ENCODE measurements at regions not wholly inside any gene's neighbourhood (a gene's known extent, or its start where the extent isn't known, plus 50 kb on each side); places are given as distances from the start of the nearest gene placed in this dataset.
A peak's percentile ranks its signal among the peaks of the same experiment; 100 is the strongest.

DNA sequence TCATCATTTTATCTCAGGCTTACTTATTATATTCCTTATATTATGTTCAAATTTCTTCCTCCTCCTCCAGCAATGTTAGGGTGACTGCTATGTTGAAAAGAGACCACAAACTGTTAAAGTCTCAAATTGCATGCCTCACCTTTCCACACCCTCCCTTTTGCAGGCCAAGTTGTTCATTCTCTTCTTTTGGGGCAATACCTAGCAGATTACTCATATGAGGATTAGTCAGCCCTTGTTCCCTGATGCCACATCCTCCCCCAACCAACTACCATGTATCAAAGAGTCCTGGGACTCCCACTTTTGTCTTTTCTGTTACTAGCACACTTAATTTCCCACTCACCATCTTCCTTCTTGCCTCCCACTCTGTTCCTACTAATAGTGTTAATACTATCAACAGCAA lies 434.7 kb downstream of the BCKDHB start:
- Mint-ChIP-seq H3K4me3 (peak overlapping the region; percentile 41; the same call in 1 of the 2 replicates), H3K4me1 (ENCODE audit: low read depth) (peaks cover 89% of the 10 kb centered on the region), H3K27ac (peak overlapping the region; percentile 73), H3K27me3 (ENCODE audit: insufficient read depth) (no peaks in the 10 kb centered on the region), H3K36me3 (ENCODE audit: low read depth) (peaks cover 23% of the 10 kb centered on the region), H3K9me3 (peaks cover 5% of the 10 kb centered on the region; the same call in 1 of the 2 replicates)
- TF ChIP-seq, protein P1, sequence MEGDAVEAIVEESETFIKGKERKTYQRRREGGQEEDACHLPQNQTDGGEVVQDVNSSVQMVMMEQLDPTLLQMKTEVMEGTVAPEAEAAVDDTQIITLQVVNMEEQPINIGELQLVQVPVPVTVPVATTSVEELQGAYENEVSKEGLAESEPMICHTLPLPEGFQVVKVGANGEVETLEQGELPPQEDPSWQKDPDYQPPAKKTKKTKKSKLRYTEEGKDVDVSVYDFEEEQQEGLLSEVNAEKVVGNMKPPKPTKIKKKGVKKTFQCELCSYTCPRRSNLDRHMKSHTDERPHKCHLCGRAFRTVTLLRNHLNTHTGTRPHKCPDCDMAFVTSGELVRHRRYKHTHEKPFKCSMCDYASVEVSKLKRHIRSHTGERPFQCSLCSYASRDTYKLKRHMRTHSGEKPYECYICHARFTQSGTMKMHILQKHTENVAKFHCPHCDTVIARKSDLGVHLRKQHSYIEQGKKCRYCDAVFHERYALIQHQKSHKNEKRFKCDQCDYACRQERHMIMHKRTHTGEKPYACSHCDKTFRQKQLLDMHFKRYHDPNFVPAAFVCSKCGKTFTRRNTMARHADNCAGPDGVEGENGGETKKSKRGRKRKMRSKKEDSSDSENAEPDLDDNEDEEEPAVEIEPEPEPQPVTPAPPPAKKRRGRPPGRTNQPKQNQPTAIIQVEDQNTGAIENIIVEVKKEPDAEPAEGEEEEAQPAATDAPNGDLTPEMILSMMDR (IDR thresholded peaks at IDR 0.05) = no peak
- peak; percentile 75 for DNase-seq

DNA sequence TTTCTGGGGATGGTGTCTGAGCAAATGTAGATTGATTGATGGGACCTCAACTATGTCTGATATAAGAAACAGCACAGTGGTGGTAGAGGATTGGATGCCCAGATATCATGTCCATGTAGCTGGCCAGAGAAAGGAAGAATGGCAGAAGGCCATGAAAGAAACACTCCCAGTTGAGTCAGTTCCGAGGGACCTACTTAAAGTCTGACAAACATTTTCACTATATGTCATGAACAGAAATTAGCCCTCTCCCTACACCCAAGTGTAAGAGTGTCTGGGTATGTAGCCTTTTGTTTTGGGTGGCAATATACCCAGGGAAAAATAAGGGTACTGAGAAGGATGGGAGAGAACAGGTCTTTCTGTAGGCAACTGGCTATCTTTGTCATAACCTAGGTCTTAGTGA lies 434.2 kb downstream of the BCKDHB start:
- H3K27me3 Mint-ChIP-seq (ENCODE audit: insufficient read depth) = no peaks in the 10 kb centered on the region
- peaks cover 10% of the 10 kb centered on the region for H3K9me3 Mint-ChIP-seq
- H3K4me3 Mint-ChIP-seq = peak overlapping the region; percentile 41; the same call in 1 of the 2 replicates
- peaks cover 27% of the 10 kb centered on the region for H3K36me3 Mint-ChIP-seq (ENCODE audit: low read depth)
- TF ChIP-seq, protein P1 (IDR thresholded peaks at IDR 0.05) = no peak
- peaks cover 89% of the 10 kb centered on the region for H3K4me1 Mint-ChIP-seq (ENCODE audit: low read depth)
- peak; percentile 18 for DNase-seq
- H3K27ac Mint-ChIP-seq = peak overlapping the region; percentile 73

DNA sequence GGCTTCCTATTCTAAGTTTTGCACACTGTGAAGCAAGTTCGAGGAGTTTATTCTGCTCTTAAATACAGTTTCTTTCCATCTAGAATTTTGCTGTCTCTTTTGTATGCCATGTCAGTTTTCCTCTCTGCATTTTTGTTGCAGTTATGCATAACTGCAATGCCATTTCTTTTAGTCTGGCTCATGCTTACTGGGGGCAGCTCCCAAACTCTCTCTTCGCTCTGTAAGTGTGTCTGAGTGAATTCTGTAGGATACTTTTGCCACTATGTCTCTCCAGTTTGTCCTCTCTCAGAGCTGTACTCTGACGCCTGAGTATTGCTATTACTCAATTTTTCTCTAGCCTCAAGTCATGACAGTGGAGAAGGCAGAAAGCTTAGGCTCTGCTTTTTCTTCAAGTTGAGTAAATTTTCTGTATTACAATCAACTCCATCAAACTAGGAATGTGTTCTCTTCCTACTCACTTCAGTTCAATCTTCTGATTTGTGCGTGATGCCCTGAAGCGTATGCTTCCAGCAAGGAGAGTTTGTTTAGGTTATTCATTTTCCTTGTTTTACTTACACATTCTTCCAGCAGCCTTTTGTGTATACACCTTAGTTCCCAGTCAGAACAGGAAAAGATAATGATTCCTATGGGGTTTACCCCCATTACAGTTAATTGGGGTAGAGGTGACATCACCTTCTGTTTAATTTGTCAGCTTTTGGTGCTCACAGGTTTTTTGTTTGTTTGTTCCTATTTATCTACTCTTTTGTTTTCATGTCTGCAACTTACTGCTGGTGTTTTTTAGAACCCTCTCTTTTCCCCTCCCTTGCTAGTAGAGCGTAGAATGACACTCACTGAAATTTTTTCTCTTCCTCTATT lies 430.9 kb downstream of the BCKDHB start:
- no peaks in the 10 kb centered on the region for H3K27me3 Mint-ChIP-seq (ENCODE audit: insufficient read depth)
- peaks cover 57% of the 10 kb centered on the region for H3K4me1 Mint-ChIP-seq (ENCODE audit: low read depth)
- peaks cover 15% of the 10 kb centered on the region for H3K9me3 Mint-ChIP-seq
- H3K27ac Mint-ChIP-seq = peak overlapping the region; percentile 71
- peaks cover 33% of the 10 kb centered on the region for H3K36me3 Mint-ChIP-seq (ENCODE audit: low read depth)
- no peak overlapping the region for H3K4me3 Mint-ChIP-seq
- TF ChIP-seq, protein P1 (IDR thresholded peaks at IDR 0.05) = no peak
- DNase-seq = no peak

DNA sequence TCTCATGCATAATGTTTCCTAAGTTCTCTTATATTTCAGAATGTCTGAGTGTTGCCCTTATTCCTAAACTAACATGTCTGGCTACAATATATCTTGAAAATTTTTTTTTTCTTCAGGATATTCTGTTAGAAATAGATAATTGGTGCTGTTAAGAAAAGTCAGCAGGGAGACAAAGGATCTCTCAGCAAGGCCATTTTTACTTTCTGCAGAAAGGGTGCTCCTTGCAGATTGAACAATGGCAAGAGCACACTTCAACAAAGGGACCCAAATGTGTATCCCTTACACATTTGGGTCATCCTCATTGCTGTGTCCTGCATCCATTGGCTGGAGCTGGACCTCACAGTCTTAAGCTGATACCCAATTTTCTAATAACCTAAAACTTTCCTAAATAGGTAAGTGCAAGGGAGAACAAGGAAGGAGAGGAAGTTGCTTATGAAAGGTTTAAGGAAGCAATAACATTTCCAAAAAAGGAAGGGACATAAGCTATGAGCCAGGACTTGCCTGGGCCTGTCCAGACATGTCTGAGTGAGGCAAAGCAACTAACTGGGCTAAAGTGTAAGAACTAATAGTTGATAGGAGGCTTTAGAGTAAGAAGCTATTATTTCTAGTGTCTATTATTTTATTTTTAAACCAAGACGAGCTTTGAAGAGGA lies 429.6 kb downstream of the BCKDHB start:
- peaks cover 33% of the 10 kb centered on the region for H3K36me3 Mint-ChIP-seq (ENCODE audit: low read depth)
- no peak for DNase-seq
- no peaks in the 10 kb centered on the region for H3K27me3 Mint-ChIP-seq (ENCODE audit: insufficient read depth)
- peaks cover 15% of the 10 kb centered on the region for H3K9me3 Mint-ChIP-seq
- peak overlapping the region; percentile 71 for H3K27ac Mint-ChIP-seq
- TF ChIP-seq, protein P1 (IDR thresholded peaks at IDR 0.05) = no peak
- peaks cover 53% of the 10 kb centered on the region for H3K4me1 Mint-ChIP-seq (ENCODE audit: low read depth)
- H3K4me3 Mint-ChIP-seq = no peak overlapping the region

DNA sequence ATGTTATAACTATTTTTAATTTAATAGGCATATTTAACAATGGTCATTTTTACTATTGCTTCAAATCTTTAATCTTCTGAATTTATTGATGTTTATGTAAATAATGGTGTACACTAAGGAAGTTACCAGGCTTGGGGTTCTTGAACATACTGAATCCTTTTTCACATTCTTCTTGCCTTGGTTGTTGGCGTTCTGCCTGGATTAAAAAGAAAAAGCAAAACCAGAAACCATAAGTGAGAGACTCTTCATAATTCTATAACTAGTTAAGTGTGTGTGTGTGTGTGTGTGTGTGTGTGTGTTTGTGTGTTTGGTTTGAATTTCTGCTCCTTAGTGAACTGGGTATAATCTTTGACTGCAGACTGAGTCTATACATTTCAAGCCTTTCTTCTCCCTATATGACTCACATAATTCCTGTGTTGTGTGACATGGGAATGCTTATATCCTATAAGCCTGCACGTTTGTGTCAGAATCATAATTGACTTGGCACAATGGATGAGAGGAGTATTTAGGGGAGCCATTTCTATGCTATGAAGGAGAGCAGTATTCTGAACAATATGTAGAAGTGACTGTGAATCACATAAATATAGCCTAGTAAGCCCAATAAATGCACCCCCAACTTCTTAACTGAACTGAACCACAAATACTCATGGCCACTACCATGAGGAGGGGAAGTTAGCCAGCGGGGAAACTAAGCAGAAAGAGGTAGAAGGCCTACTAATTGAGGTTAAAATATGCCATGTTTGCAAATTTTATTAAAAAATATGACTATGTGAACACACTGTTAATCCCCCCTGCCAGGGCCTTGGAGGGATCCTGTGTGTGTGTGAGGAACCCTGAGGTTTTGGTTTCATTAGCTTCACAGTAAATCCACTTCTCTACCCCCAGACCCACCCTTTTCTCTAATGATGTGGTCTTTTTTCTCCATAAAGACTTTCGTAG lies 425.5 kb downstream of the BCKDHB start:
- peaks cover 18% of the 10 kb centered on the region for H3K36me3 Mint-ChIP-seq (ENCODE audit: low read depth)
- no peak for DNase-seq
- H3K27me3 Mint-ChIP-seq (ENCODE audit: insufficient read depth) = no peaks in the 10 kb centered on the region; the same call in 1 of the 2 replicates
- H3K4me1 Mint-ChIP-seq (ENCODE audit: low read depth) = peaks cover 30% of the 10 kb centered on the region
- TF ChIP-seq, protein P1 (IDR thresholded peaks at IDR 0.05) = no peak
- 0 out of 2 replicates have a peak overlapping the region, but pooled peaks have one; percentile 21 for H3K27ac Mint-ChIP-seq
- H3K9me3 Mint-ChIP-seq = peaks cover 15% of the 10 kb centered on the region
- H3K4me3 Mint-ChIP-seq = no peak overlapping the region
